PC-9 (cell line): ENCODE measurements at regions not wholly inside any gene's neighbourhood (a gene's known extent, or its start where the extent isn't known, plus 50 kb on each side); places are given as distances from the start of the nearest gene placed in this dataset.
A peak's percentile ranks its signal among the peaks of the same experiment; 100 is the strongest.

Source experiments
- EZH2 ChIP-seq: fragments of 200-600 bp; sonication (generic); IDR thresholded peaks from 2 replicates; pipeline ENCODE4 v1.8.0; 2017; ENCODE audit warnings: antibody characterized with exemption, low read depth
- TF ChIP-seq, protein P1 (sequence below): fragments of 200-600 bp; sonication (generic); conservative IDR thresholded peaks from 2 replicates; pipeline ENCODE4 v1.6.1; 2017; ENCODE audit warnings: mixed run types, antibody characterized with exemption, mild to moderate bottlenecking, moderate library complexity

DNA sequence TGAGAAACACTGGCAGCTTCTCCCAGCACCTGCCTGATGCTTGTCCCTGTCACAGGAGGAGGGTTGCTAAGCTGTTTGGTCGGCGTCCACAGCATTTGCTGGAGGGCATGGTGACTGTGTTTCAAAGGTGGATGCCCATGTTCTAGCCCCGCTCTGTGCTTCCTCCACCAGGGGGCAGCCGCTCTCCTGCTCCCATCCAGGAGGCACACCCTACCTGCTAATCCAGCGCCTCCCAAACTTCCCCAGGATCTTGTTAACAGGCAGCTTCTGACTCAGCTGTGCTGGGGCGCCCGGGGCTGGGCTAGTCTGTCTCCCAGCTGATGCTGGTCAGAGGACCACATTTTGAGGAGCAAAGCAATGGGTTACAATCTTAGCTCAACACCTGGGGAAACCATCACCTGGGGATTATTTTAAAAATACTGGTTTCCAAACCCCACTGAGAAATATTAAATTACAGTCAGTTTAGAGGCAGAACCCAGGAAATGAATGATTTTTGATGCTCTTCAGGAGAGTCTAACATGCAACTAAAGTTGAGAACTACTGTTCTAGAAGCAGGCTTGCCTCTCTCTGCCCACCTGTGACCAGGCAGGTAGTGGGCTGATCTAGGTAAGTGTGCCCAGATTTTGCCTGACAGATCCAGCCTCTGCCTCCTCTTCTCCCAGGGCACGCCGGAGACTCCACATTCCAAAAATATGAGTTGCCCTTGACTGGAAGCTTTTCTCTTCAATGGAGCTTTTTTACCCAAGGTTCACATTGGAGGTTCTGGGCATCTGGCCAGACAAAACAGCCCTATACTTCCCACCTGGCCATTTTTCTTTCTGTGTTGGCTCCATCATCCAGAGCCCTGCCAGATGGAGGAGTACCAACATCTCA is 92.7 kb upstream of the GPR26 start:
- no peak for TF ChIP-seq EZH2
- TF ChIP-seq, protein P1, sequence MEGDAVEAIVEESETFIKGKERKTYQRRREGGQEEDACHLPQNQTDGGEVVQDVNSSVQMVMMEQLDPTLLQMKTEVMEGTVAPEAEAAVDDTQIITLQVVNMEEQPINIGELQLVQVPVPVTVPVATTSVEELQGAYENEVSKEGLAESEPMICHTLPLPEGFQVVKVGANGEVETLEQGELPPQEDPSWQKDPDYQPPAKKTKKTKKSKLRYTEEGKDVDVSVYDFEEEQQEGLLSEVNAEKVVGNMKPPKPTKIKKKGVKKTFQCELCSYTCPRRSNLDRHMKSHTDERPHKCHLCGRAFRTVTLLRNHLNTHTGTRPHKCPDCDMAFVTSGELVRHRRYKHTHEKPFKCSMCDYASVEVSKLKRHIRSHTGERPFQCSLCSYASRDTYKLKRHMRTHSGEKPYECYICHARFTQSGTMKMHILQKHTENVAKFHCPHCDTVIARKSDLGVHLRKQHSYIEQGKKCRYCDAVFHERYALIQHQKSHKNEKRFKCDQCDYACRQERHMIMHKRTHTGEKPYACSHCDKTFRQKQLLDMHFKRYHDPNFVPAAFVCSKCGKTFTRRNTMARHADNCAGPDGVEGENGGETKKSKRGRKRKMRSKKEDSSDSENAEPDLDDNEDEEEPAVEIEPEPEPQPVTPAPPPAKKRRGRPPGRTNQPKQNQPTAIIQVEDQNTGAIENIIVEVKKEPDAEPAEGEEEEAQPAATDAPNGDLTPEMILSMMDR, result peak; percentile 61
